HG03520 (cell line): ENCODE measurements at regions not wholly inside any gene's neighbourhood (a gene's known extent, or its start where the extent isn't known, plus 50 kb on each side); places are given as distances from the start of the nearest gene placed in this dataset.
"Not testable (repeated sequence)": the region's sequence is repeated elsewhere in the genome, so short reads cannot be mapped to it uniquely, and the experiment has no call there.

Source experiments
- ATAC-seq: cut with Tn5 transposase; IDR thresholded peaks from one replicate; pipeline ENCODE4 v1.9.1; 2021; ENCODE audit warnings: mild to moderate bottlenecking, moderate library complexity; ENCODE audit not compliant: unreplicated experiment

GRCh38 chr20:56914532-56914931, 285.4 kb downstream of the TFAP2C start:
- ATAC-seq: no peak

GRCh38 chr20:56916345-56916622, 287.2 kb downstream of the TFAP2C start:
- no peak for ATAC-seq

- not testable (repeated sequence) for ATAC-seq
Observed at GRCh38 chr20:56920041-56920440, 290.9 kb downstream of the TFAP2C start.

- no peak for ATAC-seq
Observed at GRCh38 chr20:56922497-56922896, 293.4 kb downstream of the TFAP2C start.

GRCh38 chr20:56924292-56925081, 295.4 kb downstream of the TFAP2C start:
- no peak for ATAC-seq

- no peak for ATAC-seq
Observed at GRCh38 chr20:56925082-56925830, 296.1 kb downstream of the TFAP2C start.

GRCh38 chr20:56925831-56926170, 296.7 kb downstream of the TFAP2C start:
- no peak for ATAC-seq

- no peak for ATAC-seq
Observed at GRCh38 chr20:56926501-56926900, 297.4 kb downstream of the TFAP2C start.

- ATAC-seq: no peak
Observed at GRCh38 chr20:56927127-56927526, 298.0 kb downstream of the TFAP2C start.

- no peak for ATAC-seq
Observed at GRCh38 chr20:56928007-56928406, 298.9 kb downstream of the TFAP2C start.

- ATAC-seq: no peak
Observed at GRCh38 chr20:56929606-56930005, 300.5 kb downstream of the TFAP2C start.

- no peak for ATAC-seq
Observed at GRCh38 chr20:56930876-56931275, 301.8 kb downstream of the TFAP2C start.

- no peak for ATAC-seq
Observed at GRCh38 chr20:56932575-56933330, 303.6 kb downstream of the TFAP2C start.

- ATAC-seq: no peak
Observed at GRCh38 chr20:56933331-56933698, 304.2 kb downstream of the TFAP2C start.

- ATAC-seq: no peak
Observed at GRCh38 chr20:56934888-56935287, 305.8 kb downstream of the TFAP2C start.

GRCh38 chr20:56940466-56940865, 311.4 kb downstream of the TFAP2C start:
- no peak for ATAC-seq

- no peak for ATAC-seq
Observed at GRCh38 chr20:56941101-56941686, 312.1 kb downstream of the TFAP2C start.

- no peak for ATAC-seq
Observed at GRCh38 chr20:56943946-56944945, 315.1 kb downstream of the TFAP2C start.

GRCh38 chr20:56945057-56945456, 316.0 kb downstream of the TFAP2C start:
- ATAC-seq: no peak

- no peak for ATAC-seq
Observed at GRCh38 chr20:56945901-56946300, 316.8 kb downstream of the TFAP2C start.
